CD14-positive monocyte (primary cell): ENCODE measurements at regions not wholly inside any gene's neighbourhood (a gene's known extent, or its start where the extent isn't known, plus 50 kb on each side); places are given as distances from the start of the nearest gene placed in this dataset.

Experiments used
- DNase-seq, 3 donors: peaks; one replicate each; pipeline ENCODE4 v3.0.0-alpha.2; 2011 to 2022
- H2AFZ ChIP-seq: 2 replicates; pipeline ENCODE4 v1.6.0; 2012; ENCODE audit warnings: mild to moderate bottlenecking, low read depth, low read length, inconsistent platforms; ENCODE audit not compliant: insufficient read depth, poor library complexity, severe bottlenecking
- H3K27ac ChIP-seq, 2 donors: 1 replicate in 1 of 2; 2 replicates in 1 of 2; pipeline ENCODE4 v1.5.1; 2012 to 2013; ENCODE audit warnings: low read length in 2 of 2, control low read depth in 1 of 2, inconsistent platforms in 1 of 2, low read depth in 1 of 2, mild to moderate bottlenecking in 1 of 2
- H3K27me3 ChIP-seq, 2 donors: one replicate each; pipeline versions ENCODE4 v1.6.0 to v1.6.1; 2011 to 2013; ENCODE audit warnings: low read length in 2 of 2; ENCODE audit not compliant: control insufficient read depth in 2 of 2, insufficient read depth in 2 of 2
- H3K36me3 ChIP-seq, 2 donors: replicated peaks in 1 of 2; 1 replicate in 1 of 2; 2 replicates in 1 of 2; pipeline versions ENCODE4 v1.5.1 to v1.6.1; 2012 to 2013; ENCODE audit warnings: low read length in 2 of 2, control low read depth in 1 of 2, inconsistent platforms in 1 of 2, mild to moderate bottlenecking in 1 of 2; ENCODE audit not compliant: insufficient read depth in 2 of 2, control insufficient read depth in 1 of 2
- H3K4me1 ChIP-seq, 2 donors: 1 replicate in 1 of 2; 2 replicates in 1 of 2; pipeline versions ENCODE4 v1.5.1 to v1.6.1; 2012 to 2013; ENCODE audit warnings: low read length in 2 of 2, control low read depth in 1 of 2, inconsistent platforms in 1 of 2, mild to moderate bottlenecking in 1 of 2, moderate library complexity in 1 of 2; ENCODE audit not compliant: insufficient read depth in 2 of 2, control insufficient read depth in 1 of 2
- H3K4me2 ChIP-seq: replicated peaks from 2 replicates; pipeline ENCODE3; 2012; ENCODE audit warnings: low read length, moderate library complexity, mild to moderate bottlenecking; ENCODE audit not compliant: poor library complexity, severe bottlenecking; ENCODE audit errors: extremely low read depth
- H3K4me3 ChIP-seq, 3 experiments: fragments of 200-600 bp in 1 of 3; sonication (generic) in 1 of 3; replicated peaks in 1 of 3; 1 replicate in 2 of 3; 2 replicates in 1 of 3; pipeline ENCODE4 v1.5.1; 2011 to 2013; ENCODE audit warnings: low read length in 3 of 3, mild to moderate bottlenecking in 3 of 3, control low read depth in 2 of 3, low read depth in 2 of 3, inconsistent platforms in 1 of 3, moderate library complexity in 1 of 3
- H3K79me2 ChIP-seq: 2 replicates; pipeline ENCODE4 v1.6.0; 2012; ENCODE audit warnings: mild to moderate bottlenecking, control low read depth, inconsistent platforms, low read length, moderate library complexity; ENCODE audit not compliant: insufficient read depth
- H3K9ac ChIP-seq: 2 replicates; pipeline ENCODE4 v1.6.0; 2017; ENCODE audit warnings: low read length, mild to moderate bottlenecking; ENCODE audit not compliant: insufficient read depth, poor library complexity, severe bottlenecking
- H3K9me3 ChIP-seq, 2 donors: replicated peaks in 1 of 2; 1 replicate in 1 of 2; 2 replicates in 1 of 2; pipeline versions ENCODE4 v1.5.1 to v1.6.1; 2012 to 2013; ENCODE audit warnings: low read length in 2 of 2, control low read depth in 1 of 2; ENCODE audit not compliant: control insufficient read depth in 1 of 2, insufficient read depth in 1 of 2
- H4K20me1 ChIP-seq: 2 replicates; pipeline ENCODE4 v1.6.0; 2012; ENCODE audit warnings: mild to moderate bottlenecking, low read length, control low read depth, moderate library complexity; ENCODE audit not compliant: insufficient read depth
- H3K27ac Mint-ChIP-seq, 7 donors: one replicate each; pipeline ENCODE4 v1.8.0; 2020; ENCODE audit warnings: mild to moderate bottlenecking in 7 of 7, mixed read lengths in 7 of 7, moderate library complexity in 6 of 7, inconsistent platforms in 2 of 7
- H3K27me3 Mint-ChIP-seq, 3 donors: one replicate each; pipeline ENCODE4 v1.8.0; 2021 to 2022; ENCODE audit warnings: low read depth in 3 of 3, mild to moderate bottlenecking in 3 of 3, mixed read lengths in 3 of 3, moderate library complexity in 3 of 3, inconsistent platforms in 1 of 3
- H3K36me3 Mint-ChIP-seq, 2 donors: one replicate each; pipeline ENCODE4 v1.8.0; 2020; ENCODE audit warnings: mixed read lengths in 2 of 2, inconsistent platforms in 1 of 2, mild to moderate bottlenecking in 1 of 2
- H3K4me1 Mint-ChIP-seq: one replicate; pipeline ENCODE4 v1.8.0; 2020; ENCODE audit warnings: mild to moderate bottlenecking, mixed read lengths
- H3K4me3 Mint-ChIP-seq, 2 donors: one replicate each; pipeline ENCODE4 v1.8.0; 2020; ENCODE audit warnings: mild to moderate bottlenecking in 2 of 2, mixed read lengths in 2 of 2, moderate library complexity in 1 of 2
- H3K9me3 Mint-ChIP-seq, 7 donors: one replicate each; pipeline ENCODE4 v1.8.0; 2020 to 2022; ENCODE audit warnings: mixed read lengths in 7 of 7, mild to moderate bottlenecking in 6 of 7, moderate library complexity in 6 of 7, inconsistent platforms in 2 of 7
- CTCF ChIP-seq: fragments of 200-600 bp; IDR thresholded peaks from one replicate; pipeline ENCODE4 v1.8.0; 2022; ENCODE audit warnings: antibody characterized with exemption, mild to moderate bottlenecking
- WGBS: methylation state at CpG from one replicate; pipeline ENCODE4 v1.1.5; 2013; ENCODE audit warnings: missing lambda C conversion rate; ENCODE audit not compliant: insufficient coverage; 5-methylcytosine and 5-hydroxymethylcytosine counted together
- intact Hi-C, 2 donors: fragments of 100-400 bp; cut with micrococcal nuclease; formaldehyde crosslinking; loops; one replicate each; pipeline versions ENCODE4 v1.15.0 to v1.15.1; 2023

- no peaks in the 10 kb centered on the region for H3K36me3 ChIP-seq
- Mint-ChIP-seq H3K27ac (no peak overlapping the region), H3K4me3 (no peak overlapping the region), H3K4me1 (peaks cover 8% of the 10 kb centered on the region), H3K9me3 (peaks cover 0 to 4% (median 0%) of the 10 kb centered on the region in 7 donors), H3K36me3 (no peaks in the 10 kb centered on the region), H3K27me3 (peaks cover 3 to 7% (median 3%) of the 10 kb centered on the region in 3 donors)
- intact Hi-C loops, result no loop called here
- no peaks in the 10 kb centered on the region for H3K4me1 ChIP-seq
- no peak overlapping the region for H2AFZ ChIP-seq
- DNase-seq, result no peak
- no peaks in the 10 kb centered on the region for H4K20me1 ChIP-seq
- H3K27ac ChIP-seq, result no peak overlapping the region
- WGBS, result 95% methylated on average over 6 of the region's 9 CpGs
- no peak overlapping the region for H3K4me3 ChIP-seq
- no peak for TF ChIP-seq CTCF
- H3K79me2 ChIP-seq, result no peaks in the 10 kb centered on the region
- H3K9ac ChIP-seq, result no peak overlapping the region
- H3K9me3 ChIP-seq, result no peaks in the 10 kb centered on the region
- no peaks in the 10 kb centered on the region for H3K27me3 ChIP-seq
- H3K4me2 ChIP-seq, result no peak overlapping the region
Observed at GRCh38 chr3:13222131-13222530, 148.9 kb upstream of the IQSEC1 start.

GRCh38 chr3:13221491-13222061 lies 148.3 kb upstream of the IQSEC1 start:
- H3K36me3 ChIP-seq, result no peaks in the 10 kb centered on the region
- H3K4me1 ChIP-seq, result no peaks in the 10 kb centered on the region
- no peak overlapping the region for H3K4me2 ChIP-seq
- Mint-ChIP-seq H3K27ac (no peak overlapping the region), H3K36me3 (no peaks in the 10 kb centered on the region), H3K4me1 (peaks cover 8% of the 10 kb centered on the region), H3K9me3 (peaks cover 0 to 4% (median 0%) of the 10 kb centered on the region in 7 donors), H3K27me3 (peaks cover 3 to 7% (median 3%) of the 10 kb centered on the region in 3 donors), H3K4me3 (no peak overlapping the region)
- H2AFZ ChIP-seq, result no peak overlapping the region
- no peaks in the 10 kb centered on the region for H3K79me2 ChIP-seq
- intact Hi-C loops, result no loop called here
- H3K27ac ChIP-seq, result no peak overlapping the region
- no peak for TF ChIP-seq CTCF
- no peaks in the 10 kb centered on the region for H3K27me3 ChIP-seq
- WGBS, result 96% methylated on average over 11 of the region's 17 CpGs
- DNase-seq, result no peak
- no peaks in the 10 kb centered on the region for H4K20me1 ChIP-seq
- no peak overlapping the region for H3K9ac ChIP-seq
- no peaks in the 10 kb centered on the region for H3K9me3 ChIP-seq
- no peak overlapping the region for H3K4me3 ChIP-seq
